ENCODE measurements at regions not wholly inside any gene's neighbourhood (a gene's known extent, or its start where the extent isn't known, plus 50 kb on each side); places are given as distances from the start of the nearest gene placed in this dataset.

- peak; percentile 85 for TF ChIP-seq CTCF (IDR thresholded peaks at IDR 0.05; ENCODE audit: low read depth, low read length)
- Histone ChIP-seq H3K27me3 (ENCODE audit: insufficient read depth, low read depth, severe bottlenecking) (no peaks in the 10 kb centered on the region), H3K36me3 (no peaks in the 10 kb centered on the region), H3K27ac (no peak overlapping the region), H3K4me3 (ENCODE audit: low read depth, low read length) (no peak overlapping the region), H3K9me3 (ENCODE audit: severe bottlenecking) (no peaks in the 10 kb centered on the region)
- DNase-seq = peak; percentile 63
Measured at GRCh38 chr14:62179367-62180018, 417.3 kb downstream of the SNAPC1 start.

GRCh38 chr14:62181591-62181990 lies 419.4 kb downstream of the SNAPC1 start:
- no peak overlapping the region for H3K4me3 ChIP-seq (ENCODE audit: low read depth, low read length)
- no peaks in the 10 kb centered on the region for H3K36me3 ChIP-seq
- no peak for DNase-seq
- H3K27ac ChIP-seq = no peak overlapping the region
- TF ChIP-seq CTCF (IDR thresholded peaks at IDR 0.05; ENCODE audit: low read depth, low read length) = no peak
- no peaks in the 10 kb centered on the region for H3K9me3 ChIP-seq (ENCODE audit: severe bottlenecking)
- H3K27me3 ChIP-seq (ENCODE audit: insufficient read depth, low read depth, severe bottlenecking) = no peaks in the 10 kb centered on the region

GRCh38 chr14:62185078-62185477 lies 422.9 kb downstream of the SNAPC1 start:
- Histone ChIP-seq H3K27me3 (ENCODE audit: insufficient read depth, low read depth, severe bottlenecking) (no peaks in the 10 kb centered on the region), H3K36me3 (no peaks in the 10 kb centered on the region), H3K4me3 (ENCODE audit: low read depth, low read length) (no peak overlapping the region), H3K27ac (no peak overlapping the region), H3K9me3 (ENCODE audit: severe bottlenecking) (no peaks in the 10 kb centered on the region)
- no peak for TF ChIP-seq CTCF (IDR thresholded peaks at IDR 0.05; ENCODE audit: low read depth, low read length)
- DNase-seq = no peak

GRCh38 chr14:62187265-62187664 lies 425.0 kb downstream of the SNAPC1 start:
- no peak overlapping the region for H3K27ac ChIP-seq
- DNase-seq = no peak
- no peaks in the 10 kb centered on the region for H3K27me3 ChIP-seq (ENCODE audit: insufficient read depth, low read depth, severe bottlenecking)
- no peaks in the 10 kb centered on the region for H3K9me3 ChIP-seq (ENCODE audit: severe bottlenecking)
- no peak for TF ChIP-seq CTCF (IDR thresholded peaks at IDR 0.05; ENCODE audit: low read depth, low read length)
- H3K36me3 ChIP-seq = no peaks in the 10 kb centered on the region
- H3K4me3 ChIP-seq (ENCODE audit: low read depth, low read length) = no peak overlapping the region

DNA sequence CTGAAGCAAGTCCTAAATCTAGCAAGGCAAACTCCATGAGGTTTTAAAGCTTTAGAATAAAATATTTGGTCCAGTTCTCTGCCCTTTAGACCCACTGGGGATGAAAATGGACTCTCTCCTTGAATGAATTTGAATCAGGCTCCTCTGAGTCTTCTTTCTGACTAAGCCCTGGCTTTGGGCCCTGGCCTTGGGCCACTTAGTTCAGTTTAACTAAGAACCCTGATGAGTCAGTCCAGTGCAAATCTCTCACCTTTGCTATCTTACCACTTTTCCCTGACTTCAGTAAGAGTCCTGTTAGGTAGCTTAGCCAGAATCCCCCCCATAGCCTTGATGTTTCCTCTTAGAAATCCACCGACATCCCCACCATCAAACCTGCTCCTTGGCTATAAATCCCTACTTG lies 427.5 kb downstream of the SNAPC1 start:
- DNase-seq = no peak
- Histone ChIP-seq H3K9me3 (ENCODE audit: severe bottlenecking) (no peaks in the 10 kb centered on the region), H3K36me3 (no peaks in the 10 kb centered on the region), H3K4me3 (ENCODE audit: low read depth, low read length) (no peak overlapping the region), H3K27me3 (ENCODE audit: insufficient read depth, low read depth, severe bottlenecking) (no peaks in the 10 kb centered on the region), H3K27ac (no peak overlapping the region)
- no peak for TF ChIP-seq CTCF (IDR thresholded peaks at IDR 0.05; ENCODE audit: low read depth, low read length)

DNA sequence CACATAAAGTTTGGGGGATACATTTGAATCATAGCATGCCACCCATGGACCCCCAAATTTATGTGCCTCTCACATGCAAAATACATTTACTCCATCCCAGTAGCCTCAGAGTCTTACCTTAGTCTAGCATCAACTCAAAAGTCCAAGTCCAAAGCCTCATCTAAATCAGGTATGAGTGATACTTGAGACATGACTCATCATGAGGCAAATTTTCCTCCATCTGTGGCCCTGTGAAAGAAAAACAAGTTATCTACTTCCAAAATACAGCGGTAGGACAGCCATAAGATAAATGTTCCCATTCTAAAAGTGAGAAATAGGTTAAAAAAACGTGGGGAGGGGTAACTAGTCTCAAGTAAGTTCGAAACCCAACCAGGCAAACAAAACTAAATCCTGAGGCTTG lies 444.2 kb downstream of the SNAPC1 start:
- Histone ChIP-seq H3K36me3 (no peaks in the 10 kb centered on the region), H3K27ac (no peak overlapping the region), H3K9me3 (ENCODE audit: severe bottlenecking) (peaks cover 3% of the 10 kb centered on the region), H3K27me3 (ENCODE audit: insufficient read depth, low read depth, severe bottlenecking) (no peaks in the 10 kb centered on the region), H3K4me3 (ENCODE audit: low read depth, low read length) (no peak overlapping the region)
- no peak for DNase-seq
- TF ChIP-seq CTCF (IDR thresholded peaks at IDR 0.05; ENCODE audit: low read depth, low read length) = no peak
